Neuronal stem cell (in vitro differentiated cells): ENCODE measurements at regions not wholly inside any gene's neighbourhood (a gene's known extent, or its start where the extent isn't known, plus 50 kb on each side); places are given as distances from the start of the nearest gene placed in this dataset.

ENCODE experiments used
- DNase-seq: peaks from one replicate; pipeline ENCODE4 v3.0.0-alpha.2; 2013; ENCODE audit warnings: low spot score
- H2AFZ ChIP-seq: one replicate; pipeline ENCODE4 v1.6.1; 2013; ENCODE audit warnings: mild to moderate bottlenecking, low read length, inconsistent platforms
- H2AK5ac ChIP-seq: 2 replicates; pipeline ENCODE4 v1.6.1; 2013; ENCODE audit warnings: low read depth, mild to moderate bottlenecking, inconsistent platforms, low read length, moderate library complexity, mixed read lengths
- H2BK120ac ChIP-seq: 2 replicates; pipeline ENCODE4 v1.6.1; 2013; ENCODE audit warnings: low read depth, mild to moderate bottlenecking, inconsistent platforms, low read length, moderate library complexity, mixed read lengths
- H2BK12ac ChIP-seq: one replicate; pipeline ENCODE4 v1.6.1; 2013; ENCODE audit warnings: low read length, inconsistent platforms
- H2BK15ac ChIP-seq: 2 replicates; pipeline ENCODE4 v1.6.1; 2013; ENCODE audit warnings: mild to moderate bottlenecking, low read length, inconsistent platforms, mixed read lengths
- H2BK5ac ChIP-seq: one replicate; pipeline ENCODE4 v1.6.1; 2013; ENCODE audit warnings: inconsistent platforms, mild to moderate bottlenecking, low read length, moderate library complexity
- H3K14ac ChIP-seq: one replicate; pipeline ENCODE4 v1.6.1; 2013; ENCODE audit warnings: low read length, inconsistent platforms
- H3K18ac ChIP-seq: 2 replicates; pipeline ENCODE4 v1.6.1; 2013; ENCODE audit warnings: low read length, inconsistent platforms
- H3K23ac ChIP-seq: 2 replicates; pipeline ENCODE4 v1.6.1; 2013; ENCODE audit warnings: low read depth, mild to moderate bottlenecking, mixed read lengths, low read length, inconsistent platforms; ENCODE audit not compliant: poor library complexity
- H3K27ac ChIP-seq: replicated peaks from 3 replicates; pipeline ENCODE4 v1.5.1; 2013; ENCODE audit warnings: low read length, inconsistent platforms
- H3K27me3 ChIP-seq, 3 experiments: 2 replicates each; pipeline ENCODE4 v1.6.1; 2013; ENCODE audit warnings: low read length in 3 of 3, mild to moderate bottlenecking in 2 of 3, inconsistent platforms in 1 of 3, low read depth in 1 of 3, mixed read lengths in 1 of 3, moderate library complexity in 1 of 3; ENCODE audit not compliant: control insufficient read depth in 3 of 3, insufficient read depth in 3 of 3
- H3K36me3 ChIP-seq, 2 donors: replicated peaks in 1 of 2; 2 replicates each; pipeline ENCODE4 v1.6.1; 2013; ENCODE audit warnings: low read length in 2 of 2; ENCODE audit not compliant: control insufficient read depth in 2 of 2, insufficient read depth in 2 of 2
- H3K4ac ChIP-seq: 2 replicates; pipeline ENCODE4 v1.6.1; 2013; ENCODE audit warnings: inconsistent platforms, mild to moderate bottlenecking, low read length, moderate library complexity
- H3K4me1 ChIP-seq, 2 donors: 1 replicate in 1 of 2; 2 replicates in 1 of 2; pipeline ENCODE4 v1.6.1; 2013; ENCODE audit warnings: low read length in 2 of 2, low read depth in 1 of 2; ENCODE audit not compliant: control insufficient read depth in 2 of 2, insufficient read depth in 1 of 2
- H3K4me2 ChIP-seq: one replicate; pipeline ENCODE4 v1.6.1; 2013; ENCODE audit warnings: mild to moderate bottlenecking, low read length, inconsistent platforms; ENCODE audit not compliant: insufficient read depth, poor library complexity, severe bottlenecking
- H3K4me3 ChIP-seq, 2 donors: 2 replicates each; pipeline ENCODE4 v1.5.1; 2013; ENCODE audit warnings: low read length in 2 of 2, mild to moderate bottlenecking in 2 of 2, inconsistent platforms in 1 of 2, moderate library complexity in 1 of 2
- H3K79me1 ChIP-seq: one replicate; pipeline ENCODE4 v1.6.1; 2013; ENCODE audit warnings: low read depth, mild to moderate bottlenecking, inconsistent platforms, low read length, moderate library complexity
- H3K9ac ChIP-seq: one replicate; pipeline ENCODE4 v1.6.1; 2013; ENCODE audit warnings: mild to moderate bottlenecking, low read depth, low read length, inconsistent platforms; ENCODE audit not compliant: poor library complexity
- H3K9me3 ChIP-seq, 2 donors: replicated peaks in 1 of 2; 2 replicates each; pipeline versions ENCODE3 to v1.6.1; 2013; ENCODE audit warnings: low read length in 2 of 2, mild to moderate bottlenecking in 2 of 2, inconsistent platforms in 1 of 2, low read depth in 1 of 2, mixed read lengths in 1 of 2, moderate library complexity in 1 of 2; ENCODE audit not compliant: control insufficient read depth in 2 of 2, insufficient read depth in 1 of 2
- H4K8ac ChIP-seq: one replicate; pipeline ENCODE4 v1.6.1; 2013; ENCODE audit warnings: low read depth, mild to moderate bottlenecking, inconsistent platforms, low read length, moderate library complexity
- H4K91ac ChIP-seq: one replicate; pipeline ENCODE4 v1.6.1; 2013; ENCODE audit warnings: low read length, low read depth, mild to moderate bottlenecking, inconsistent platforms; ENCODE audit not compliant: poor library complexity
- WGBS, 2 donors: extraction: QIAGEN DNeasy Blood & Tissue Kit; methylation state at CpG; one replicate each; pipeline ENCODE4 v1.1.7; 2013; ENCODE audit warnings: missing lambda C conversion rate in 2 of 2, mixed read lengths in 1 of 2; ENCODE audit not compliant: insufficient read length in 2 of 2, insufficient replicate concordance in 1 of 2; ENCODE audit errors: extremely low coverage in 2 of 2; 5-methylcytosine and 5-hydroxymethylcytosine counted together

DNA sequence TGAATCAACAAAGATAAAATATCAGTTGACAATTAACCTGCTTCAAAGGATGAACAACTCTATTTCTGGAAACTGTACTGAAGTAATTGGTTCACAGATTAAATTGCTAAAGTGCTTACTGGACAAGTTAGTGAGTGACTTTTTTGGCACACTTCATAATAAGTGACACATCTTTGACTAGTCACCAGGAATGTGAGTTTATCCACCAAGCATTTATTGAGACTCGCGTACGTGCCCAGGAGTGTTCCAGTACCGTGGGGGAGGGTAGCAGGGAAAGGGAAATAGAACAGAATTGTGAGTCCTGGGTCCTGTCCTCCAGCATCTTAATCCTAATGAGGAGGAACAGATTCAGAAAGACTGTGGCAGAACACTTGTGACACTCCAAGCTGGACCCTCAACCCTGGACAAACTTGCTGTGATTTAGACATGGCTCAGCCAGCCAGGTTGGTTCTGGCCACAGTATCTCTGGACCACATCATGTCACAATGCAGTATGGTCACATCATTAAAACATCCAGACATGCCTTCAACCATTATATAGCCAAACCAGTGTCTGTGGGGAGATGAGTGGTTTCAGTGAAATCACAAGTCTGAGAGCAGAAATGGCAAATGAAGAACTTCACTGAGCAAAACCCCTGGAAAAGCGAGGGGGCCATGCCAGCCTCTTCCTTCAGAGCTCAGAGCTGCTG lies 623.1 kb downstream of the BNC2 start:
- H3K4me2 ChIP-seq = no peak overlapping the region
- H3K79me1 ChIP-seq = no peaks in the 10 kb centered on the region
- H3K36me3 ChIP-seq = no peaks in the 10 kb centered on the region
- H3K9me3 ChIP-seq = no peaks in the 10 kb centered on the region
- no peak for DNase-seq
- H4K91ac ChIP-seq = no peak overlapping the region
- H3K4ac ChIP-seq = no peak overlapping the region
- no peak overlapping the region for H2BK5ac ChIP-seq
- no peak overlapping the region for H2AK5ac ChIP-seq
- no peak overlapping the region for H3K27ac ChIP-seq
- no peak overlapping the region for H3K23ac ChIP-seq
- no CpG with 5 or more reads among the region's 5 CpGs for WGBS, 2 donors
- H3K18ac ChIP-seq = no peak overlapping the region
- no peak overlapping the region for H2AFZ ChIP-seq
- H3K27me3 ChIP-seq = no peaks in the 10 kb centered on the region
- H3K9ac ChIP-seq = no peak overlapping the region
- no peak overlapping the region for H2BK120ac ChIP-seq
- no peak overlapping the region for H2BK15ac ChIP-seq
- H3K14ac ChIP-seq = no peak overlapping the region
- no peak overlapping the region for H2BK12ac ChIP-seq
- no peak overlapping the region for H3K4me3 ChIP-seq
- H3K4me1 ChIP-seq = peaks cover 14 to 20% of the 10 kb centered on the region in 2 donors
- H4K8ac ChIP-seq = no peak overlapping the region

DNA sequence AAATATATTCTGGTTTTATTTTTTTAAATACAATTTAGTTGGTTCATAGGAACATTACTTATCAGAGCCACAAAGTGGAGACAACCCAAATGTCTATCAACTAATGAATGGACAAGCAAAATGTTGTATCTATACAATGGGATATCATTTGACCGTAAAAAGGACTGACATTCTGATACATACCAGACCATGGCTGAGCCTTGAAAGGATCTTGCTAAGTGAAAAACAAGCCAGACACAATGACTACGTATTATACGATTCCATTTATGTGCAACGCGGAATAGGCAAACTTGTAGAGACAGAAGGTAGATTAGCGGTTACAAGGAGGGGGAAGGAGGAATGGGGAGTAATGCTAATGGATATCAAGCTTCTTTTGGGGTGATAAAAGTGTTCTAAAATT lies 621.6 kb downstream of the BNC2 start:
- Histone ChIP-seq H3K4ac (no peak overlapping the region), H2BK120ac (no peak overlapping the region), H3K27me3 (peaks cover 0 to 2% (median 0%) of the 10 kb centered on the region in 3 experiments), H3K4me1 (peaks cover 5 to 19% of the 10 kb centered on the region in 2 donors), H3K23ac (no peak overlapping the region), H3K18ac (no peak overlapping the region), H2BK5ac (no peak overlapping the region), H3K4me3 (no peak overlapping the region), H4K91ac (no peak overlapping the region), H3K9me3 (no peaks in the 10 kb centered on the region), H4K8ac (no peak overlapping the region), H3K14ac (no peak overlapping the region), H3K9ac (no peak overlapping the region), H3K4me2 (no peak overlapping the region), H2BK15ac (no peak overlapping the region), H2AFZ (no peak overlapping the region), H2AK5ac (no peak overlapping the region), H3K79me1 (no peaks in the 10 kb centered on the region), H3K27ac (no peak overlapping the region), H3K36me3 (no peaks in the 10 kb centered on the region), H2BK12ac (no peak overlapping the region)
- no CpG with 5 or more reads among the region's 6 CpGs for WGBS, 2 donors
- DNase-seq = no peak

DNA sequence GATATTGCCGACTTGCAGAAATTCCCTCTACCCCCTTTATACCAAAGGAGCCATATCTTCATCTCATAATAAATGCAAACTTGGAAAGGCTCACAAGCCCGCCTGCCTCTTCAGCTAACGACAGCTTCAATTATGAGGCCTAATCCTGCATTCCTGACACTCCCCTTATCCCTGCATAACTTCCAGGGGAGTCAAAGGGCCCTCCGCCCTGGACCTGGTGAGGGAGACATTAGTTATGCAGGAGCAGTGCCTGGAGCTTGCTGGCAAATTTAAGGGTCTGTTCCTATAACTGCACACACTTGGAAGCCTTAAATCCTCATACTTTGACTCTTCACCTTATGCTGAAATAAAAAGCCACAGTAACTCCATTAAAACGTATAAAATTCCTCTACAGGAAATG lies 617.9 kb downstream of the BNC2 start:
- peaks cover 0 to 16% of the 10 kb centered on the region in 2 donors for H3K4me1 ChIP-seq
- no peaks in the 10 kb centered on the region for H3K36me3 ChIP-seq
- no peak overlapping the region for H2AFZ ChIP-seq
- peak; percentile 49 for DNase-seq
- no peak overlapping the region for H3K18ac ChIP-seq
- no peak overlapping the region for H4K8ac ChIP-seq
- peaks cover 0 to 4% (median 0%) of the 10 kb centered on the region in 3 experiments for H3K27me3 ChIP-seq
- H2BK120ac ChIP-seq = no peak overlapping the region
- no peak overlapping the region for H3K14ac ChIP-seq
- H3K23ac ChIP-seq = no peak overlapping the region
- H3K4ac ChIP-seq = no peak overlapping the region
- no peak overlapping the region for H3K27ac ChIP-seq
- no peak overlapping the region for H3K4me2 ChIP-seq
- no peak overlapping the region for H2BK5ac ChIP-seq
- no peak overlapping the region for H2BK15ac ChIP-seq
- H4K91ac ChIP-seq = no peak overlapping the region
- H3K9ac ChIP-seq = no peak overlapping the region
- H2BK12ac ChIP-seq = no peak overlapping the region
- no peak overlapping the region for H3K4me3 ChIP-seq
- H3K9me3 ChIP-seq = no peaks in the 10 kb centered on the region
- H3K79me1 ChIP-seq = no peaks in the 10 kb centered on the region
- no CpG with 5 or more reads among the region's 5 CpGs for WGBS, 2 donors
- H2AK5ac ChIP-seq = no peak overlapping the region

DNA sequence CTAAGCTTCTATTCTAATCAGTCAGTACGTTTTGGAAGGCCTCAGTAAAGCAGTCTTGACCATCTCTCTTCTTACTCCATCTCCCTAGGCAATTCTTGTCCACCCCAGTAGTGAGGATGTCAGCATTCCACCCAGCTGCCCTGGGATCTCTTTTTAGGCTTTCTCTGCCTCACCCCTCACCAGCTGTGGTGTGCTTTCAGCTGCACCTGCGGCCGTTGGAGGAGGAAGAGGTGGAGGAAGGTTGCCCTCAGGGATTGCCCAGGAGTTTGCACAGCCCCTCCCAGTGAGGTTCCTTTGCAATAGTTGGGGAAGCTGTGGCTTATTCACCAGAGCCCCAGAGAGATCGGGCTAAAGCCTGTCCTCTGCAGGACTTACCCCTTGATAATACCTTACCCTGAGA lies 615.8 kb downstream of the BNC2 start:
- H4K91ac ChIP-seq = no peak overlapping the region

More for the DNA sequence above, 615.8 kb downstream of the BNC2 start:
- Histone ChIP-seq H3K27ac (no peak overlapping the region), H3K18ac (peak overlapping the region; percentile 23), H3K4me3 (peak overlapping the region in 1 of 2 donors; percentile 37), H3K14ac (no peak overlapping the region), H4K8ac (no peak overlapping the region), H3K4me1 (peaks cover 0 to 16% of the 10 kb centered on the region in 2 donors), H3K36me3 (no peaks in the 10 kb centered on the region), H3K9me3 (no peaks in the 10 kb centered on the region), H3K4me2 (no peak overlapping the region), H3K4ac (no peak overlapping the region), H3K9ac (no peak overlapping the region), H2BK120ac (no peak overlapping the region), H2BK12ac (no peak overlapping the region), H3K79me1 (no peaks in the 10 kb centered on the region), H2BK15ac (peak overlapping the region; percentile 6), H2BK5ac (no peak overlapping the region), H3K23ac (no peak overlapping the region), H2AFZ (no peak overlapping the region), H2AK5ac (peak overlapping the region; percentile 39), H3K27me3 (peaks cover 0 to 4% (median 0%) of the 10 kb centered on the region in 3 experiments)
- no peak for DNase-seq
- WGBS, 2 donors = no CpG with 5 or more reads among the region's 4 CpGs
